ENCODE measurements at regions not wholly inside any gene's neighbourhood (a gene's known extent, or its start where the extent isn't known, plus 50 kb on each side); places are given as distances from the start of the nearest gene placed in this dataset.

DNA sequence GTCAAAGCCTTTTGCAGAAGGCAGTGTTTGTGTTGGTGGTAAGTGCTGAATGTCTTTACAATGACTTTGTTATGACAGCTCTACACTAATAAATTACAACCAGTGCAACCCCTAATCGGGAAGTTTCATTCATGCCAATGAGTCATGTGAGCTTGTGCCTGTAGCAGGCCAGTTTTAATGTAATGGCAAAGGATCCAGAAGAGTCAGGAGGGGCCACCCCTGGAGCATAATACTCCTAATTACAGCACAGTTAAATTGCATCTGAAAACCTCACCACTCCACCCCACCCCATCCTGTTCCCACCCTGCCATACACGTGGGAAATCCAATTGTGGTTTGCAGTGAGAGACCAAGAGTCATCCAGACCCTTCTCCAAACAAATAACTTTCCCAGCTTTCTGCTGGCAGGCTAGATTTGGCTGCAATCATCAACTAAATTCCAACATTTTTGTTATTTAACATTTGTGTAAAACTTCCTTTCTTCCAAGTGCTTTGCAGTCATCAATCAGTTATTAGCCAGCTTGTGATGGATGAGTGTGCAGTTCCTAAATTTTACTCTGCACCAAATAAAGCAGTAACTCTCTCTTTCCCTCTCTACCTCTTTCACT is 277.3 kb upstream of the FAT3 start:
- Histone ChIP-seq H3K9me3 (ENCODE audit: control insufficient read depth, insufficient read depth, low read depth, low read length) (no peaks in the 10 kb centered on the region), H3K27ac (ENCODE audit: low read length) (no peak overlapping the region), H3K36me3 (ENCODE audit: control insufficient read depth, insufficient read depth, low read length) (no peaks in the 10 kb centered on the region), H3K4me1 (ENCODE audit: control insufficient read depth, insufficient read depth, low read length) (no peaks in the 10 kb centered on the region), H3K4me3 (ENCODE audit: low read depth in 2 of 2, low read length in 2 of 2) (no peak overlapping the region), H3K27me3 (ENCODE audit: control insufficient read depth, insufficient read depth, low read length) (no peaks in the 10 kb centered on the region)
- in situ Hi-C loops (cut with HindIII; ENCODE audit: low pct_unique_long_range_greater_than_20kb, low sequenced_read_pairs) (no loop called here), intact Hi-C loops (cut with micrococcal nuclease; ENCODE audit: unreplicated experiment) (no loop called here)
- BruUV-seq (replicated peaks), result no TSS peak
- ChIA-PET CTCF (no interaction called here), POLR2A (no interaction called here)
- ATAC-seq, result no peak
- TF ChIP-seq POLR2AphosphoS5 (IDR thresholded peaks at IDR 0.05; ENCODE audit: low read depth, low read length), result no peak
- no peak for TF ChIP-seq REST (IDR thresholded peaks at IDR 0.05; ENCODE audit: insufficient read depth in 1 of 2, low read depth in 2 of 2, low read length in 1 of 2)
- no peak for TF ChIP-seq SIN3A (IDR thresholded peaks at IDR 0.05; ENCODE audit: borderline replicate concordance, insufficient read depth, low read depth, low read length)
- no peak for TF ChIP-seq TCF7L2 (IDR thresholded peaks at IDR 0.05; ENCODE audit: low read depth, low read length)
- no peak for TF ChIP-seq CTCF (IDR thresholded peaks at IDR 0.05)
- no peak for DNase-seq (ENCODE audit: low read depth, low spot score)

DNA sequence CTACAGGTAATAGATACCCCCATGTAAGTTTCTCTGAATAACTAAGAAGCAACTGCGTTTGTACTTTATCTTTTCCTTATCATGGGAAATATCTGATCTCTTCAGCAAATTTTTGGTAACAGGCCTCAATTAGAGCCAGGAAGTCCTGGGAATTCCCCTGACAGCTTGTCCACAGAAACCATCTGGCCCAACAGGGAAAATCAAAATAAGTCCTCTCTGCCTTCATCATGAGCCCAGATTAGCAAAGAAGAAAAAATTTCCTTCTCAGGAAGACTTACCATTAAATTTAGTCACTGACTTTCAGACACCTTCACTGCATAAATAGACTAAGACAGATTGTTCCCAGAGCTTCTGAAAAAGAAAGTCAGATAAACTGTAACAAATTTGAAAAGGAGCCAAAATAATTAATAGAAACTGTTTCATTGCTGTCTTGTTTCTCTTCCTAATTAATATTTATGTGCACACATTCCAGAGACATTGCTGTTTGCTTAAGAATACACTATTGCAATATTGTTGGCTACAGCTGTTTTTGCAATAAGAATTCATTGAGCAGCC is 278.1 kb upstream of the FAT3 start:
- DNase-seq (ENCODE audit: low read depth, low spot score) (no peak), ATAC-seq (no peak)
- H3K4me1 ChIP-seq (ENCODE audit: control insufficient read depth, insufficient read depth, low read length), result no peaks in the 10 kb centered on the region
- H3K36me3 ChIP-seq (ENCODE audit: control insufficient read depth, insufficient read depth, low read length), result no peaks in the 10 kb centered on the region
- no peak for TF ChIP-seq REST (IDR thresholded peaks at IDR 0.05; ENCODE audit: insufficient read depth in 1 of 2, low read depth in 2 of 2, low read length in 1 of 2)
- TF ChIP-seq POLR2AphosphoS5 (IDR thresholded peaks at IDR 0.05; ENCODE audit: low read depth, low read length), result no peak
- no peak for TF ChIP-seq TCF7L2 (IDR thresholded peaks at IDR 0.05; ENCODE audit: low read depth, low read length)
- no peak for TF ChIP-seq SIN3A (IDR thresholded peaks at IDR 0.05; ENCODE audit: borderline replicate concordance, insufficient read depth, low read depth, low read length)
- no peak for TF ChIP-seq CTCF (IDR thresholded peaks at IDR 0.05)
- intact Hi-C loops (cut with micrococcal nuclease; ENCODE audit: unreplicated experiment), result no loop called here
- in situ Hi-C loops (cut with HindIII; ENCODE audit: low pct_unique_long_range_greater_than_20kb, low sequenced_read_pairs), result no loop called here
- H3K27me3 ChIP-seq (ENCODE audit: control insufficient read depth, insufficient read depth, low read length), result no peaks in the 10 kb centered on the region
- no peaks in the 10 kb centered on the region for H3K9me3 ChIP-seq (ENCODE audit: control insufficient read depth, insufficient read depth, low read depth, low read length)
- no peak overlapping the region for H3K27ac ChIP-seq (ENCODE audit: low read length)
- POLR2A ChIA-PET, result no interaction called here
- CTCF ChIA-PET, result no interaction called here
- H3K4me3 ChIP-seq (ENCODE audit: low read depth in 2 of 2, low read length in 2 of 2), result no peak overlapping the region
- no TSS peak for BruUV-seq (replicated peaks)
